Stomach (tissue), 8 donors: ENCODE measurements at regions not wholly inside any gene's neighbourhood (a gene's known extent, or its start where the extent isn't known, plus 50 kb on each side); places are given as distances from the start of the nearest gene placed in this dataset.

Experiments
- DNase-seq, 2 donors: peaks; one replicate each; pipeline versions ENCODE4 v3.0.0 to v3.0.0-alpha.2; 2013 to 2019
- H3K27ac ChIP-seq, 5 donors: fragments of 200-600 bp in 4 of 5; sonication (generic) in 4 of 5; one replicate each; pipeline ENCODE4 v1.5.1; 2013 to 2019; ENCODE audit warnings: mild to moderate bottlenecking in 1 of 5, moderate library complexity in 1 of 5
- H3K27me3 ChIP-seq, 3 donors: fragments of 200-600 bp; sonication (generic); one replicate each; pipeline ENCODE4 v1.5.1; 2017 to 2019; ENCODE audit warnings: mixed run types in 1 of 3
- H3K36me3 ChIP-seq, 4 donors: fragments of 200-600 bp; sonication (generic); 1 replicate in 3 of 4; 2 replicates in 1 of 4; pipeline ENCODE4 v1.5.1; 2016 to 2019
- H3K4me1 ChIP-seq, 4 donors: fragments of 200-600 bp; sonication (generic); one replicate each; pipeline ENCODE4 v1.5.1; 2016 to 2019
- H3K4me3 ChIP-seq, 4 donors: fragments of 200-600 bp; sonication (generic) in 3 of 4; one replicate each; pipeline ENCODE4 v1.5.1; 2016 to 2019; ENCODE audit warnings: mild to moderate bottlenecking in 1 of 4
- H3K9me3 ChIP-seq, 4 donors: fragments of 200-600 bp; sonication (generic); one replicate each; pipeline ENCODE4 v1.5.1; 2016 to 2019
- EP300 ChIP-seq: sonication (generic); formaldehyde crosslinking; IDR thresholded peaks from one replicate; pipeline ENCODE4 v1.6.1; 2017; ENCODE audit warnings: antibody characterized with exemption
- POLR2A ChIP-seq, 4 donors: fragments of 450-650 bp; IDR thresholded peaks; one replicate each; pipeline ENCODE4 v1.6.1; 2016; ENCODE audit warnings: antibody characterized with exemption in 4 of 4, control low read depth in 2 of 4, mild to moderate bottlenecking in 1 of 4, moderate library complexity in 1 of 4
- POLR2AphosphoS5 ChIP-seq, 3 donors: sonication (generic); formaldehyde crosslinking; IDR thresholded peaks; one replicate each; pipeline ENCODE4 v1.6.1; 2016; ENCODE audit warnings: antibody characterized with exemption in 3 of 3
- whole genome bisulfite sequencing, 5 donors: extraction: QIAGEN DNeasy Blood & Tissue Kit in 3 of 5; methylation state at CpG; one replicate each; pipeline versions ENCODE4 v1.1.5 to v1.1.7; 2013 to 2018; 5-methylcytosine and 5-hydroxymethylcytosine counted together
- intact Hi-C: fragments of 100-400 bp; cut with DNase I; formaldehyde crosslinking; loops from one replicate; pipeline ENCODE4 v1.15.1; 2023; ENCODE audit warnings: low total_unique reads
- TF ChIP-seq, protein P1 (sequence below), 7 experiments: fragments of 450-650 bp in 4 of 7; fragments of 200-600 bp in 3 of 7; sonication (generic) in 3 of 7; IDR thresholded peaks; one replicate each; pipeline ENCODE4 v1.5.1; 2016 to 2019; ENCODE audit warnings: antibody characterized with exemption in 7 of 7, control low read depth in 2 of 7, mild to moderate bottlenecking in 1 of 7
- donor health status: healthy with polysubstance abuse.
- donor health status: Bipolar disorder and iron deficiency.
- donor health status: healthy.

- Histone ChIP-seq H3K27me3 (no peaks in the 10 kb centered on the region), H3K9me3 (no peaks in the 10 kb centered on the region), H3K4me3 (no peak overlapping the region), H3K4me1 (no peaks in the 10 kb centered on the region), H3K27ac (no peak overlapping the region), H3K36me3 (no peaks in the 10 kb centered on the region)
- DNase-seq, result no peak
- TF ChIP-seq, protein P1, sequence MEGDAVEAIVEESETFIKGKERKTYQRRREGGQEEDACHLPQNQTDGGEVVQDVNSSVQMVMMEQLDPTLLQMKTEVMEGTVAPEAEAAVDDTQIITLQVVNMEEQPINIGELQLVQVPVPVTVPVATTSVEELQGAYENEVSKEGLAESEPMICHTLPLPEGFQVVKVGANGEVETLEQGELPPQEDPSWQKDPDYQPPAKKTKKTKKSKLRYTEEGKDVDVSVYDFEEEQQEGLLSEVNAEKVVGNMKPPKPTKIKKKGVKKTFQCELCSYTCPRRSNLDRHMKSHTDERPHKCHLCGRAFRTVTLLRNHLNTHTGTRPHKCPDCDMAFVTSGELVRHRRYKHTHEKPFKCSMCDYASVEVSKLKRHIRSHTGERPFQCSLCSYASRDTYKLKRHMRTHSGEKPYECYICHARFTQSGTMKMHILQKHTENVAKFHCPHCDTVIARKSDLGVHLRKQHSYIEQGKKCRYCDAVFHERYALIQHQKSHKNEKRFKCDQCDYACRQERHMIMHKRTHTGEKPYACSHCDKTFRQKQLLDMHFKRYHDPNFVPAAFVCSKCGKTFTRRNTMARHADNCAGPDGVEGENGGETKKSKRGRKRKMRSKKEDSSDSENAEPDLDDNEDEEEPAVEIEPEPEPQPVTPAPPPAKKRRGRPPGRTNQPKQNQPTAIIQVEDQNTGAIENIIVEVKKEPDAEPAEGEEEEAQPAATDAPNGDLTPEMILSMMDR (IDR thresholded peaks at IDR 0.05), result no peak
- TF ChIP-seq POLR2A (IDR thresholded peaks at IDR 0.05), result no peak
- TF ChIP-seq POLR2AphosphoS5 (IDR thresholded peaks at IDR 0.05), result no peak
- WGBS, 5 donors, result 58 to 80% (median 71%) methylated on average over 3 of the region's 3 CpGs
- intact Hi-C loops, result no loop called here
These were observed 251.8 kb upstream of the DDX18 start for GRCh38 chr2:117562654-117563053.

DNA sequence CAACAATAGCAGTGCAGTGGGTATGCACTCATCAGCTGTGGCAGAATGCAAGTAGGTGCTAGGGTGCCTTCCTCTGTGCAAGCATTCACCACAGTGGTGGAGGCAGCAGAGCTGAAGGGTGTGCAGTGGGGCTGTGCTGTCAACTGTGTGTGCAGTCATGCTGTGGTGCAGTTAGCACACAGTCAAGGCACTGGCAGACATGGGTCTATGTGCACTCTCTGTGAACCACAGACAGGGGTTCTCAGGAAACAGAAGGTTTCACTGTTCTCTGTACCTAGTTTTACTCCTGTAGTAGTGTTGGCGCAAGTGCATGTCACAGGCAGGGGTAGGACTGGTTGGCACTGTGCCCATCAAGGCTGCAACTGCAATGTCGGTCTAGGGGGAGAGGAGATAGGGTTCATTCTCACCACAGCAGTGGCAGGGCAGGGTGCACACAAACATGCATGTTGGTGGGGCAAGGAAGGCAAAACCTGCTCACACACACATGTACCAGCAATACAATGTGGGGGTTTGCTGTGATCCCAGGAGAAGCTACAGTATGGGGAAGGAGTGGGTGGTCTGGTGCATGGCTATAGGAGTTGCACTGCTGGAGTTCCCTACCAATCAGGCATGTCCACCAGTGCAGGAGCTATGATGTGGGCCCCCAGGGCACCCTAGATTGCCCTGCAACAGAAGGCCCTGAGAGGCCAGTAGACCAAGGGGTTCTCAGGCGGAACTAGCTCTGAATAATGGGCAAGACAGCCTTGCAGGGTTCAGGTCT is 242.7 kb upstream of the DDX18 start:
- H3K4me3 ChIP-seq, result no peak overlapping the region
- intact Hi-C loops, result no loop called here
- no peak overlapping the region for H3K27ac ChIP-seq
- no peaks in the 10 kb centered on the region for H3K36me3 ChIP-seq
- no peak for TF ChIP-seq EP300
- TF ChIP-seq, protein P1 (IDR thresholded peaks at IDR 0.05), result no peak
- TF ChIP-seq POLR2AphosphoS5 (IDR thresholded peaks at IDR 0.05), result no peak
- TF ChIP-seq POLR2A (IDR thresholded peaks at IDR 0.05), result no peak
- DNase-seq, result no peak
- no peaks in the 10 kb centered on the region for H3K4me1 ChIP-seq
- H3K27me3 ChIP-seq, result no peaks in the 10 kb centered on the region
- 67 to 82% (median 69%) methylated on average over 2 to 3 of the region's 3 CpGs for WGBS, 5 donors
- H3K9me3 ChIP-seq, result peaks cover 0 to 18% (median 6%) of the 10 kb centered on the region in 4 donors

DNA sequence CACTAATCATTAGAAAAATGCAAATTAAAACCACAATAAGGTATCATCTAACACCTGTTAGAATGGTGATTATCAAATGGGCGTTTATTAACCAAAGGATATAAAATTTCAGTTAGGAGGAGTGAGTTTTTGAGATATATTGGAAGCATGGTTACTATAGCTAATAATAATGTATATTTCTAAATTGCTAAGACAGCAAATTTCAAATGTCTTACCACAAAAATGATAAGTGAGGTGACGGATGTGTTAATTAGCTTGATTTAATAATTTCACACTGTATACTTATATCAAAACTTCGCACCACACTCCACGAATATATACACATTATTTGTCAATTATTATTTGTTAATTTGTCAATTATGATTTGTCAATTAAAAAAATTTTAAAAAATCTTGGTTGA is 227.2 kb upstream of the DDX18 start:
- H3K4me3 ChIP-seq, result no peak overlapping the region
- H3K4me1 ChIP-seq, result no peaks in the 10 kb centered on the region
- no peak for DNase-seq
- H3K27me3 ChIP-seq, result no peaks in the 10 kb centered on the region
- H3K27ac ChIP-seq, result no peak overlapping the region
- H3K9me3 ChIP-seq, result peaks cover 0 to 6% (median 2%) of the 10 kb centered on the region in 4 donors
- intact Hi-C loops, result no loop called here
- 84 to 90% (median 88%) methylated on average over 4 of the region's 4 CpGs for WGBS, 5 donors
- TF ChIP-seq EP300, result no peak
- no peak for TF ChIP-seq POLR2A (IDR thresholded peaks at IDR 0.05)
- TF ChIP-seq, protein P1 (IDR thresholded peaks at IDR 0.05), result no peak
- TF ChIP-seq POLR2AphosphoS5 (IDR thresholded peaks at IDR 0.05), result no peak
- H3K36me3 ChIP-seq, result no peaks in the 10 kb centered on the region

DNA sequence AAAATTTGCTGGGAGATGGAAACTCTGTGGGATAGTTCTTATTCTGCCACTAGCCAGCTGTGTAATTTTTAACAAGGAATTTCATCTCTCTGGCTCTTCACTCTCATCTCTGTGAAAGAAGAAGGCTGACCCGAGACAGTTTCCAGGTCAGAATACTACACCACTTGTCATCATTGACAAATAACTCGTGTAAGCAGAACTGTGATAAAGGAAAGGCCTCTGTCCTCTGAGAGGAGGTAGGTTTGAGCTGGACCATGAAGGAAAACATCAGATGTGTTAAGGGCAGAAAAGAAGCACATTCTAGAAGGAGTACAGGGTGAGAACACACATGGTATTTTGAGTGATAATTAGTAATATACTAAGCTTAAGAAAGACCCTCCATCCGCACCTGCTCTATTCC is 211.4 kb upstream of the DDX18 start:
- WGBS, 5 donors, result 50 to 73% (median 59%) methylated on average over 3 of the region's 3 CpGs
- DNase-seq, result no peak
- no peak overlapping the region for H3K27ac ChIP-seq
- H3K36me3 ChIP-seq, result no peaks in the 10 kb centered on the region
- intact Hi-C loops, result no loop called here
- H3K27me3 ChIP-seq, result no peaks in the 10 kb centered on the region
- H3K9me3 ChIP-seq, result no peaks in the 10 kb centered on the region
- no peak overlapping the region for H3K4me3 ChIP-seq
- peaks cover 0 to 23% (median 0%) of the 10 kb centered on the region in 4 donors for H3K4me1 ChIP-seq
- TF ChIP-seq EP300 (no peak), POLR2A (IDR thresholded peaks at IDR 0.05) (no peak), POLR2AphosphoS5 (IDR thresholded peaks at IDR 0.05) (no peak)
- TF ChIP-seq, protein P1 (IDR thresholded peaks at IDR 0.05), result no peak
